GM12878 (cell line): ENCODE measurements at regions not wholly inside any gene's neighbourhood (a gene's known extent, or its start where the extent isn't known, plus 50 kb on each side); places are given as distances from the start of the nearest gene placed in this dataset.
"Not testable (repeated sequence)": the region's sequence is repeated elsewhere in the genome, so short reads cannot be mapped to it uniquely, and the experiment has no call there.

Source experiments
- CEBPB ChIP-seq, 2 experiments: fragments of 150-350 bp in 1 of 2; IDR thresholded peaks; 2 replicates each; pipeline ENCODE4 v1.6.1; 2012 to 2014; ENCODE audit warnings: low read depth in 2 of 2, low read length in 2 of 2, borderline replicate concordance in 1 of 2, inconsistent platforms in 1 of 2
- CREM ChIP-seq: IDR thresholded peaks from 2 replicates; pipeline ENCODE4 v1.6.1; 2014; ENCODE audit warnings: antibody characterized with exemption, low read depth
- CTCF ChIP-seq, 3 experiments: IDR thresholded peaks in 2 of 3; conservative IDR thresholded peaks in 1 of 3; 2 replicates each; pipeline ENCODE4 v1.5.1; 2011; ENCODE audit warnings: low read depth in 3 of 3, low read length in 3 of 3, mild to moderate bottlenecking in 3 of 3, control low read depth in 2 of 3, moderate library complexity in 2 of 3, inconsistent platforms in 1 of 3, mixed read lengths in 1 of 3; ENCODE audit not compliant: control insufficient read depth in 2 of 3, insufficient read depth in 1 of 3; ENCODE audit errors: extremely low read depth in 1 of 3
- EP300 ChIP-seq, 2 experiments: fragments of 150-350 bp in 1 of 2; IDR thresholded peaks; 2 replicates each; pipeline ENCODE4 v1.6.1; 2011 to 2012; ENCODE audit warnings: low read depth in 2 of 2, low read length in 2 of 2, borderline replicate concordance in 1 of 2, improper control_type of control experiment in 1 of 2, inconsistent platforms in 1 of 2; ENCODE audit not compliant: control insufficient read depth in 1 of 2
- HDAC2 ChIP-seq: fragments of 200-600 bp; sonication (generic); IDR thresholded peaks from 2 replicates; pipeline ENCODE4 v1.6.1; 2017
- POLR2A ChIP-seq: IDR thresholded peaks from 2 replicates; pipeline ENCODE4 v1.6.1; 2011; ENCODE audit warnings: low read depth, mild to moderate bottlenecking, low read length
- RAD51 ChIP-seq: fragments of 450-650 bp; IDR thresholded peaks from 2 replicates; pipeline ENCODE4 v1.6.1; 2016; ENCODE audit warnings: moderate library complexity, mild to moderate bottlenecking, inconsistent platforms
- USF1 ChIP-seq: IDR thresholded peaks from 2 replicates; pipeline ENCODE4 v1.6.1; 2011; ENCODE audit warnings: borderline replicate concordance, low read depth, mild to moderate bottlenecking, moderate library complexity, mixed read lengths, low read length; ENCODE audit not compliant: insufficient read depth; ENCODE audit errors: extremely low read length
- ZNF207 ChIP-seq: fragments of 450-650 bp; IDR thresholded peaks from 2 replicates; pipeline ENCODE4 v1.6.1; 2014; ENCODE audit warnings: antibody characterized with exemption, mild to moderate bottlenecking, borderline replicate concordance
- ZNF217 ChIP-seq: fragments of 450-650 bp; IDR thresholded peaks from 2 replicates; pipeline ENCODE4 v1.6.1; 2017; ENCODE audit warnings: antibody characterized with exemption, mild to moderate bottlenecking

- TF ChIP-seq HDAC2; USF1; RAD51; POLR2A; ZNF207; ZNF217; CTCF (IDR thresholded peaks at IDR 0.05 in 2 of 3, conservative IDR thresholded peaks at IDR 0.05 in 1 of 3; ENCODE audit: control insufficient read depth in 2 of 3, extremely low read depth in 1 of 3, insufficient read depth in 1 of 3, low read depth in 3 of 3, low read length in 3 of 3); EP300 (IDR thresholded peaks at IDR 0.05; ENCODE audit: borderline replicate concordance in 1 of 2, control insufficient read depth in 1 of 2, low read depth in 2 of 2, low read length in 2 of 2); CREM; CEBPB (IDR thresholded peaks at IDR 0.05; ENCODE audit: borderline replicate concordance in 1 of 2, low read depth in 2 of 2, low read length in 2 of 2): not testable (repeated sequence)
These were observed 87.1 kb upstream of the KIF2A start for GRCh38 chr5:62218860-62219259.
